HG02973 (cell line): ENCODE measurements at regions not wholly inside any gene's neighbourhood (a gene's known extent, or its start where the extent isn't known, plus 50 kb on each side); places are given as distances from the start of the nearest gene placed in this dataset.
"Not testable (repeated sequence)": the region's sequence is repeated elsewhere in the genome, so short reads cannot be mapped to it uniquely, and the experiment has no call there.

Source experiments
- ATAC-seq: cut with Tn5 transposase; IDR thresholded peaks from one replicate; pipeline ENCODE4 v1.9.1; 2021; ENCODE audit warnings: moderate library complexity; ENCODE audit not compliant: unreplicated experiment

GRCh38 chr9:87392086-87392485, 105.6 kb upstream of the DAPK1 start:
- no peak for ATAC-seq

GRCh38 chr9:87393706-87394230, 103.9 kb upstream of the DAPK1 start:
- no peak for ATAC-seq

- ATAC-seq, result no peak
Measured at GRCh38 chr9:87395804-87396479, 101.7 kb upstream of the DAPK1 start.

- ATAC-seq, result no peak
Measured at GRCh38 chr9:87401681-87402080, 96.0 kb upstream of the DAPK1 start.

GRCh38 chr9:87402537-87402936, 95.1 kb upstream of the DAPK1 start:
- no peak for ATAC-seq

GRCh38 chr9:87405677-87406542, 91.8 kb upstream of the DAPK1 start:
- no peak for ATAC-seq

- no peak for ATAC-seq
Measured at GRCh38 chr9:87406543-87407166, 91.0 kb upstream of the DAPK1 start.

GRCh38 chr9:87410047-87411005, 87.3 kb upstream of the DAPK1 start:
- ATAC-seq, result not testable (repeated sequence)

- no peak for ATAC-seq
Measured at GRCh38 chr9:87420884-87421283, 76.8 kb upstream of the DAPK1 start.

- no peak for ATAC-seq
Measured at GRCh38 chr9:87421734-87422133, 75.9 kb upstream of the DAPK1 start.

- no peak for ATAC-seq
Measured at GRCh38 chr9:87422999-87423398, 74.7 kb upstream of the DAPK1 start.

GRCh38 chr9:87423885-87424284, 73.8 kb upstream of the DAPK1 start:
- ATAC-seq, result not testable (repeated sequence)

GRCh38 chr9:87425202-87425601, 72.5 kb upstream of the DAPK1 start:
- ATAC-seq, result no peak

GRCh38 chr9:87427851-87428506, 69.7 kb upstream of the DAPK1 start:
- ATAC-seq, result no peak

GRCh38 chr9:87428659-87429058, 69.0 kb upstream of the DAPK1 start:
- no peak for ATAC-seq

- ATAC-seq, result no peak
Measured at GRCh38 chr9:87431837-87432236, 65.8 kb upstream of the DAPK1 start.

GRCh38 chr9:87433853-87434252, 63.8 kb upstream of the DAPK1 start:
- ATAC-seq, result no peak

- ATAC-seq, result no peak
Measured at GRCh38 chr9:87434366-87434765, 63.3 kb upstream of the DAPK1 start.

GRCh38 chr9:87435189-87435880, 62.3 kb upstream of the DAPK1 start:
- no peak for ATAC-seq
